HuH-7.5 (cell line): ENCODE measurements at regions not wholly inside any gene's neighbourhood (a gene's known extent, or its start where the extent isn't known, plus 50 kb on each side); places are given as distances from the start of the nearest gene placed in this dataset.

ENCODE experiments used
- DNase-seq: peaks from one replicate; pipeline ENCODE4 v3.0.0; 2011; ENCODE audit warnings: low spot score

DNA sequence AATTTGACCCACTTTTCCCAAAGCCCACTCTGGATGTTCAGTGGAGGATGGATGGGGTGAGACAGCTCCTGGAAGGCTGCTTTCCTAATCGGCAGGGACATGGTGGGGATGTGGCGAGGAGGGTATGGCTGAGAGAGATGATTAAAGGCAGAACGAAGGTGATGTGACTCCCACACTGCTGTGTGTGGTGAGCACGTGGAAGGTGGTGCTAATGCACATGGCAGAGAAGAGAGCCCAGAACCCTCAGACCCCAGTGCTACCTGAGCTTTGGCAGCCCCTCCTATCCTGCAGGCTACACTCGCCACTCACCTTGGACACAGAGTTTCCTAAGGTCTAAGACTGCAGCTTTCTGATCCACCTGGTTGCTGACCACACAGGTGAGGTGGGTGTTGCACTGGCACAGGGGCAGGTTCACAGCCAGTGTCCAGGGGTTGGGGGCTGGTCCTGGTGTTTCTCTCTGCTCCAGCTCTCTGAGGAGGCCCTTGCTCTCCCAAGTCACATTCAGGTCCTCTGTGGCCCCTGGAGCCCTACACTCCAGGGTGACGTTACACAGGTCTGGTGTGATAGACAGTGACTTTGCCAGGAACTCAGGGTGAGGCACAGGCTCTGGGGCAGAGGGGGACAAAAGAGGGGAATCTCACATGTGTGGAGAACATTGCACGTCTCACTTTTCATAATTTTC is 151.4 kb upstream of the ETV3 start:
- DNase-seq = no peak

DNA sequence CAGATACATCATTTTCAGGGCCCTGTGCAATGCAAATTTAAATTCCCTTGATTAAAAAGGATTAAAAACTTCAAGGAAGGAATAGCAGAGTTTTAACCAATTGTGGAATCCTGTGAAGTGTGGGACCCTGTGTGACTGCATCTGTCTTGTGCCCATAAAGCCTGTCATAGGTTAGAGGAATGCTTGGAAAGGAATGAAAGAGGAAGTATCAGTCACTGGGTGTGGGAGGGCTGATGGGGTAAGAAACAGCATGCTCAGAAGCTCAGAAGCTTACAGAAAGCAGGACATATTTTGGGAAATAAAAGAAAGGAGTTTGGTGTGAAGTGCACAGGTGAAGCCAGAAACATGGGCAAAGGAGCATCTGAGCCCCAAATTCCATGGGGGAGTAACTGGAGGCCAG is 150.8 kb upstream of the ETV3 start:
- no peak for DNase-seq

DNA sequence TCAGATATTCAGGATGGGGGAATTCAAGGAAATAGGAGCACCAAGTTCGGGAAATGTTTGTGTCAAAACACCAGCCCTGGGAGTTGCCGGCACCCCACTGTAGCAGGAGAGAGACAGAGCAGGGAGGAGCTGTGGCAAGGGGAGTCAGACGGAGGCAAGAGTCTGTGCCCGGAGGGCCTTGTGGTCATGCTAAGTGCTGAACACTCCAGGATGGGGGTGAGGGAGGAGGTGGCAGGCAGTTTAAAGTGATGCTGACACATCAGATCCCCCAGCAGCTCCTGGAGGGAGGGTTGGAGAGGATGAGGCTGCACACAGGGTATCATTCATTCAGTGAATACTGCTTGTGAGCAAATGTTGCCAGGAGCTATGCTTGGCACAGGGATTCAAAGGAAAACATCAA is 150.3 kb upstream of the ETV3 start:
- no peak for DNase-seq

GRCh38 chr1:157288006-157288405 is 149.8 kb upstream of the ETV3 start:
- no peak for DNase-seq

GRCh38 chr1:157287462-157287861 is 149.3 kb upstream of the ETV3 start:
- no peak for DNase-seq

GRCh38 chr1:157286646-157287420 is 148.6 kb upstream of the ETV3 start:
- no peak for DNase-seq

DNA sequence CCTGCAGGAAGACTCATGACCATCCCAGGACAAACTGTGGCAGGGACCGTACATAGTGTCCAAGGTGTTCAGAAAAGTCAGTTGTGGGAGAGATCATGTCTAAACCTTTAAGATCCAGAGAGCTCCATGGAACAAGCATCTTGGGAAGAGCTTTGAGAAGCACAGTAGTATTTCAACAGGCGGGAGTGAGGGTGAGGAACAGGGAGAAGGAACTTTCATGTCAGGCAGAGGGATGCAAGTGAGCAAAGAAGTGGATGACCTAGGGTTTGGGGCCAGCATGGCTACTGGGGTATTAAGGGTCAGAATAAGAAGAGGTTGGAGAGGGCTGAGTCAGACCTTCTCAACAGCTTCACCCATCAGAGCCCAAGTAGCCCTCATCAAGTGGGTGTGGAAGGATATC is 147.9 kb upstream of the ETV3 start:
- DNase-seq = no peak

DNA sequence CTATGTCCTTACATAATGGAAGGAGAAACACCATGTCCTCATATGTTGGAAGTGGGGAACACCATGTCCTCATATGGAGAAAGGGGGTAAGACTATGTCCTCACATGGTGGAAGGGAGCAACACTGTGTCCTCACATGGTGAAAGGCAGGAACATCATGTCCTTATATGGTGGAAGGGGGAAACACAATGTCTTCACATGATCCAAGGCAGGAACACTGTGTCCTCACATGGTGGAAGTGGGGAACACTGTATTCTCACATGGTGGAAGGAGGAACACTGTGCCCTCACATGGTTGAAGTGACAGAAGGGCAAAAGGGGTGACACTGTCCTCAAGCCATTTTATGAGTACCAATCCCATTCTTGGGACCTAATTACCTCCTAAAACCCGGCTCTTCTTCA is 146.3 kb upstream of the ETV3 start:
- DNase-seq = no peak

GRCh38 chr1:157279802-157280140 is 141.6 kb upstream of the ETV3 start:
- no peak for DNase-seq

- no peak for DNase-seq
Observed at GRCh38 chr1:157279138-157279801, 141.1 kb upstream of the ETV3 start.

- DNase-seq = no peak
Observed at GRCh38 chr1:157278383-157279137, 140.4 kb upstream of the ETV3 start.

- DNase-seq = no peak
Observed at GRCh38 chr1:157277913-157278312, 139.7 kb upstream of the ETV3 start.

- DNase-seq = no peak
Observed at GRCh38 chr1:157277281-157277680, 139.1 kb upstream of the ETV3 start.

DNA sequence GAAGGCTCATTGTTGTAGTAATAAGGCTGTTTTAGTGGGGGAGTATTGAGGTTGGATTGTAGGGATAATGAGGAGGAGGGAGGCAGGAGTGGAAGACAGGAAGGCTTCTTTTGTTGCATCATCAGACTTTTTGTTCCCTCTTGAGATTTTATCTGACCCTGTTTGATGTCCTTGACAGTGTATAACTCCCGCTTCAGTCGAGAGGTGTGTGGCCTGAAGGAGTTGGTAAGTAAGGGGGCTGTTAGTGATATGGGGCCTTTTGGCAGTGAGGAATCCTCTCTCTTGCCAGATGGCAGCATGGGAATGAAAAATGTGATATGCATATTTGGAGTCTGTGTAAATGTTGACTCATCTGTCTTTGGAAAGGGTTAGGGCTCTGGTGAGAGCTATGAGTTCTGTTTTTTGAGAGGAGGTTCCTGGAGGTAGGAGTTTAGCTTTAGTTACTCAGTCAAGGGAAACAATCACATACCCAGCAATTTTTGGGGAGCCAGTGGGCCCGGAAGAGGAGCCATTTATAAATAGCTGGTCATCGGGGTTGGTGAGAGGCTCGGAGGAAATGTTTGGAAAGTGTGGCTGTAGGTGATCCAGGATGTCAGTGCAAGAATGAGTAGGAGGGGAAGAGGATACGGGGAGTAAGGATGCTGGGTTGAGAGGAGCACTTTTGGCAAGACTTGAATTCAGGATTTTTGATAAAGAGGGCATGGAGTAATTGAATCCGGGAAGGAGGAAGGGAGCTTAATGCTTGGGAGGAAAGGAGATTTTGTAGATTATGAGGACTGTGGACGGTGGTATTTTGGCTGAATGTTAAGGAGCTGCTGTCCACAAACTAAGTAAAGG is 136.7 kb upstream of the ETV3 start:
- no peak for DNase-seq

GRCh38 chr1:157272729-157273524 is 134.7 kb upstream of the ETV3 start:
- no peak for DNase-seq

GRCh38 chr1:157272264-157272663 is 134.1 kb upstream of the ETV3 start:
- DNase-seq = no peak

DNA sequence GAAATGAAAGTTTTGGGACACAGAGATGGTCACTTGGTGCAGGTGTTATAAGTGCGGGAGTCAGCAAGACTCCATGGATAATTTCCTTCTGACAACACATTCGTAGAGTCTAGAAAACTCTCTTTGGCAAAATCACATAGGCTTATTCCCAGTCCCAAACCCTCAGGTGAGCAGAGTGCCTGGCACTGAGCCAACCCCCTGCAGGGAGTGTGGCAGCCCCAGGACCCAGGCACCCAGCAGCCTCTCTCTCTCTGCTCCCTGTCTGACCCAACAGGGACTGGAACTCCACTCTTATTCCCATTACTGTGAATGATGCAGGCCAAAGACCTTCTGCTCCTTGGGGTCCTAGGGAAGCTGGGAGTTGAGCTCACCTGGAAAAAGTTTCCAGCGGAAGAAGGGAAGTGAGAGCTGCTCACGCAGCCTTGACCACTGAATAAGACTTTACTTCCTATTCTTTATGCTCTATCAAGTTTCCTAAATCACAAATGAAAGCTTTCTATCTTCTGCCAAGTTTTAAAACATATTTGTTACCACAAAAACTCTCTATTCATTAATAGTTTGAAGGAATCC is 132.6 kb upstream of the ETV3 start:
- no peak for DNase-seq

DNA sequence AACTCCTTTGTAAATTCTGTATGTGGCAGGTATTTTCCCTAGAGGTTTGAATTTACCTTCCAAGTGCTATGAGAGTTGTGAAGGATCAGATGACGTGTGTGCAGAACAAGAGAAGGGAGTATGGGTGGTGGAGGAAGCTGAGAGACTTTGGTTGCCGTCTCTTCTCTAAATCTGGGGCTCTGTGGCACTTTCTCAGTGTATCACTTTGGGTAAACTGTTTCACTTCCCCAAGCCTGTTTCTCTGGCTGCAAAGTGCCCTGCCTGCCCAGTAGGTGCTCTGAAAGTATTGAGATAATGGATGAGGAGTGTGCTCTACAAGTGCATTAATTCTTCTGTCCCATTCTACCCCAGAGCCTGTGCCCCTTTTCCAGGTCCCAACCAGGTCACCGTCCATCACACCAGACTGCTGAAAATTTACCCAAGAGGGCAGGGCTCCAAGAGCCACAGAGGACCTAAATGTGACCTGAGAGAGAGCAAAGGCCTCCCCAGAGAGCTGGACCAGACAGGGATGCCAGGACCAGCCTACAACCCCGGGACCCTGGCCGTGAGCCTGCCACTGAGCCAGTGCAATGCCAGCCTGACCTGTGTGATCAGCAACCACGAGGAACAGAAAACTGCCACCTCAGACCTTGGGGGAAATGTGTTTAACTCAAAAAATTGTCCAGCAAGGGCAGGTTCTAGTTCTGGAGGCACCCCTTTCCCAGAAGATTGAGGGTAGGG is 131.6 kb upstream of the ETV3 start:
- DNase-seq = no peak

GRCh38 chr1:157262891-157263290 is 124.7 kb upstream of the ETV3 start:
- no peak for DNase-seq

DNA sequence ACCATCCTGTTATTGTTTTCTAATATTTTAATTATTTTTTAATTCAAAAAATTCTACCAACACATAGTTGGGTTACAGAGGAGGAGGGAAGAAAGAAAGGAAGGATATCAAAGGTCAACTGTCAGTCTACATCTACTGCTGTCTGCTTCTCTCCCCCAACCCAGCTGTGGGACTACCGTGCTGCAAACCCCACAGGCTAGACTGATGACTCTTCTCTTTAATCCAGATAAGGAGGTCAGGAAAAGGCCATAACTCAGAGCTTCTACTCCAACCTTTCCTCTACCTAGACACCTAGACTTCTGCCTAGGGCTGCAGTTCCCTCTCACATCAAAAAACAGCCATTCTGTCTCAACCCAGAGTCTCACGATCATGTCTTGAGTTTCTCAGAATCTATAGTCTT is 124.2 kb upstream of the ETV3 start:
- DNase-seq = no peak
